ENCODE measurements at regions not wholly inside any gene's neighbourhood (a gene's known extent, or its start where the extent isn't known, plus 50 kb on each side); places are given as distances from the start of the nearest gene placed in this dataset.
A peak's percentile ranks its signal among the peaks of the same experiment; 100 is the strongest.
"Not testable (repeated sequence)": the region's sequence is repeated elsewhere in the genome, so short reads cannot be mapped to it uniquely, and the experiment has no call there.

GRCh38 chr7:66413379-66414114, 208.4 kb downstream of the TPST1 start:
- DNase-seq: peak; percentile 37 to 89 (median 80)

DNA sequence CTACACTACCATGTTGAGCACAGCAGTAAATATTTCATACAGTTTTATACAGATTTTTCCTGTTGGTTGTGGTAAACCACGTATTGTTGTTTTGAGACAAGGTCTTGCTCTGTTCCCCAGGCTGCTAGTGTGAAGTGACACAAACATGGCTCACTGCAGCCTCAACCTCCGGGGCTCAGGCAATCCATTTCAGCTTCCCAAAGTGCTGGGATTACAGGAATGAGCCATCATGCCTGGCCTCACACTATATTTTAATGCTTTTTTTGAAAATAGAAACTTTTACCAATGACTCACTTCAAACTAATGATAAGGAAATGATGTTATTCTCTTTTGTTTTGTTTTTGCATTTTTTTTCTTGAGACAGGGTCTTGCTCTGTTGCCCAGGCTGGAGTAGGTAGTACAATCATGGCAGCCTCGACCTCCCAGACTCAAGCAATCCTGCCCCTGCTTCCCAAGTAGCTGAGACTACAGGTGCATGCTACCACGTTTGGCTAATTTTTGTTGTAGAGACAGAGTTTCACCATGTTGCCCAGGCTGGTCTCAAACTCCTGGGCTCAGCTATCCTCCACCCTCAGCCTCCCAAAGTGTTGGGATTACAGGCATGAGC, 210.6 kb downstream of the TPST1 start:
- no peak for DNase-seq

DNA sequence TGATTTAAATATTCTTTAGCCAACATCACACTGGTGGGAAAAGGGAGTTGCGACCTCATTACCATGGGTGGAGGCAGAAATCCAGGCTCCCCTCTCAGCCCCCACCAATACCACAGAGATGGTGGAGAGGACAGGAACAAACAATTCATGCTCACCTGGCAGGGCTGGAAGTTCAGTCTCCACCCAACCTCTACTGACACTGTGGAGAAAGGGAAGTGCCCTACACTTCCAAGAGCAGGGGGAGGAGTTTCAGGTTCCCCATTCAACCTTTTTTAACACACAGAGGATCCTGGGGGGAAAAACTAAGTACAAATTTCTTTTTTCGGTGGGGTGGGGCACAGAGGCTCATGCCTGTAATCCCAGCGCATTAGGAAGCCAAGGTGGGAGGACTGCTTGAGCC, 210.1 kb upstream of the KCTD7 start:
- no peak for DNase-seq

GRCh38 chr7:66419210-66419609, 209.5 kb upstream of the KCTD7 start:
- DNase-seq: no peak

DNA sequence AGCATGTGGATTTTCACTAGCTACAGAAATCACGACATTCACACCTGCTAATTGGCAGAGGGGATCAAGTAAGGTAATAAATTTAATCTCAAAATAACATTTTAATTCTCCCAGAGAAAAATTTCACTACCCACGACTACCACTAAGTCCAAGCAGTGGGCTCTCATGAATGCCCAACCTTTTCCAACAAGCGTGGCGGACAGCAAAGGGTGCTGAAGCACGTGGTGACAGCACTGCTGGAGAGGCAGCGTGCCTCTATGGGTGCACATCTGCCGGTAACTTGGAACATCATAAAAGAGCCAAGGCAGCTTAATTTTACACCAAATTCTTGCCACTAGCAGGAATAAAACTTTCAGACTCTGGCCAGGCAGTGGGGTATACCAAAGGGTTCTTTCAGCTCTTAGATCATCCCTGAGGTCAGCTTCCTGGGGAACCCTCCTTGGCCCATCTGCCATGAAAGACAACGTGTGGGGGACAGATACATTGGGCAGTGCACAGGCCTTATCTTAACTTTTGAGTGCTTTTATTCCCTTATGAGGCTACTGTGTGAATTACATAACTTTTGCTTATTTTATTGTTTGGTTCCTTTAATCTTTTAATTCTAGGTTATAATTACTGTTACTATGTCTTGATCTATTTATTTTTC, 206.7 kb upstream of the KCTD7 start:
- DNase-seq: no peak

DNA sequence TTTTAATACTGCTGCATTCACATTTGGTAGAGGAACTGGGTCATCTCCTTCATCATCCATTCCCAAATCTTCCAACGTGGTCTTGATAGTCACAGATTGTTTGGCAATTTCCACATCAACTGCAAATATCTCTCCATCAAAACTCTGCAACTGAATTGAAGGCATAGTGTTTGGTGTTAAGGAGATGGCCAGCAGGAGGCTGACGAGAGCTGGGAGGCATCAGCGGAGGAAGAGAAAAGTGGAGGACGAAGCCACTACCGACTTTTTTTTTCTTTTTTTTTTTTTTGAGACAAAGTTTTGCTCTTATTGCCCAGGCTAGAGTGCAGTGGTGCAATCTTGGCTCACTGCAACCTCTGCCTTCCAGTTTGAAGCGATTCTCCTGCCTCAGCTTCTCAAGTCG, 205.0 kb upstream of the KCTD7 start:
- no peak for DNase-seq

GRCh38 chr7:66426332-66426731, 202.3 kb upstream of the KCTD7 start:
- DNase-seq: no peak

DNA sequence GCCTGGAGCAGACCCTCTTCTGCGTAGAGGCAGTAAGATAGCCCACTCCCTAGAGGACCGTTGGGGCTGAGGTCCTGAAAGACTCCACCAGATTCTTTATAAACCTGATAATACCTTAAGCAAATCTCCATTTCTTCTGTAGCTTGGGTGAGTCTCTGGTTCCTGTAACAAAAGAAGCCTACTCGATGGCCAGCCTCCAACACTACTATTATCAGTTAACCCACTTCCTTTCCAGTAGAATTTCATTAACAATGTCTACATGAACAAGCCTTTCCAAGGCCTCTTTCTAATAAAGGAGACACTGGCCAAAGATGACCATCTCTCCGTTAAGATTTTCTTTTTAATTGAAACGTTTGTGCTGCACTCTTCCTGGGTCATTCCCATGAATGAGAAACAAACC, 201.7 kb upstream of the KCTD7 start:
- DNase-seq: no peak

DNA sequence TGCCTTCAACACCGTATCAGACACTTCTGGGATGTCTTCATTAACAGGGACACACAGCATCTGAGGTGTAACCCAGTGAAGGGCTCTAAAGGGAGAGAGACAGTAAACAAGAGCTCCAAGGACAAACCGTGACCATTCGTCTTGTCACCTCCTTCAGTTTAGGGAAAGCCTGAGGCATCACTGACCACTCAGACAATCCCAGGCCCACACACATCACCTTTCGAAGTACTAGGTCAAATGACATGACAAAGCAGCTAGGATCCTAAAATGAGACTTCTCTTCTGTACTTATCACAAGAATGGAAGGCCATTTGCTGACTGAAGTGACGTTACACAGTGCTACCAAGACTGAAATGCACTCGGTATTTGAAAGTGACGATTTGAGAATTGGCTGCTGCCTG, 200.7 kb upstream of the KCTD7 start:
- DNase-seq: no peak

DNA sequence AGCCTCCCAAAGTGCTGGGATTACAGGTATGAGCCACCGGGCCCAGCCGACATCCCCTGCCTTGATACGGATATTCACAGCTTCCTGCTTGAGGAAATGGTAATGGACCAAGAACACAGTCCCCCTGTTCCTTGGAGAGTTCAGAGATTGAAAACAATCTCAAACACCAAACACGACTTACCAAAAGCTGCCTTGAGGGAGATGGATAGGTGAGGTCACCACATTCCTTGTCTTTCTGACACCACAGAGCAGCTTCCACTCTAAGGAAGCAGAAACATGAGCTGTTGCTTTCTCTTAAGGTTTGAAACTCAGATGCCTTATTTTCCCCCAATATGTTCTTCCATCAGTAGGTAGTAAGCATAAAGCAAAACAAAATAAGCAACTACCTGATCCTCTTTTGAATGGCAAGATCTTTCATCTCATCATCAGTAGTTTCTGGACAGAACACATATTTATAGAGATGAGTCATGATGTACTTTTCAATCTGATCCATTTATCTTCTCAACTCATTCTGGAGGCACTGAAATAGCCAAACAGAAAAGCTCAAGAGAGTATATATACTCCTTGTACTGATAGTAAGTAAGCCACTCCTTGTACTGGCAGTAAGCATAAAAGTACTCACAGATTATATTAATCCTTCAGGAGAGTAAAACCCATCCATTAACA, 199.1 kb upstream of the KCTD7 start:
- no peak for DNase-seq

DNA sequence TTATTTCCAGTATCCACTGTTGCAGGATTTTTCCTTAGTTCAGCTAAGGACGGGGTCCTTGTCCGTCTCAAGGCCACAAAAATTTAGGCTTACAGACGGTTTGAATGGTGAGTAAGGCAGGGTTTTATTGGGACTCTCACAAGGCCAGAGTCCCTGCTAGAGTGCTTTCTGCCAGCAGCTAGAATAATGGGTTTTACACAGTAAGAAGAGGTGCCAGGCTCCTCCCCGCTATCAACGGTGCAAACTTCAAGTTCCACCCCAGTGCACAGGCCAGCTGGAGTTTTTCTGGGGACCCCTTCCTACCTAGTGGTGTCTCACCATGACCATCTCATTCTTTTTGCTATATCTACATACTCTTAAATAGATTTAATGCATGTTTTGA, 198.5 kb upstream of the KCTD7 start:
- DNase-seq: no peak

DNA sequence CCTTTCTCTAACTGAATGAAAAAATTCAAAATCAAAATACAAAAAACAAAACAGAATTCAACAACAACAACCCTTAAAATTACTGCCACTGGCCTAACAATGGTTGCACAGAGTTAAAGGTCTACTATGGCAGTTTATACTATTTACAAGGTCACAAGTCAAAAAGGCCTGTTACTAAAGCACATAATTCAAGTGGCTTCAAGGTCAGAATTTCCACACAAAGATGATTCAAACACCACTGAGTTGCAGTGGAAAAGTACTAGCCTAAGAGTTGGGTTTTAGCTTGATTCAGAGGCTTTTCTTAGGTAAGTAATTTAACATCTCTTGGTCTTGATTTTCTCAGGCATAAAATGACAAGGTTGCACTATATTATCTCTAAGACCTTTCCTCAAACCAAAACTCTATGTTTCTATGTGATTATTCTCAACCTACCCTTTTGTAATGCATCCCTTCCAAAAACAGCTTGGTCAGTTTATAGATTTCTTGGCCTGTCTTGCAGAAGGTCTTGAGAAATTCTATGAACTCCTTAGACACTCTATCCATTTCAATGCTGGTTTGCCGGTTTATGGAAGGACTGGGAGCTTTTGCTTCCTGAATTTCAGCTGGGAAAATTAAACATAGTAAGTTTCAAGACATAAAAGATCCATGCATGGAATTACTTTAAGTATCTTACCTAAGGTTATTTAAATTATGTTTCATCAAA, 189.8 kb upstream of the KCTD7 start:
- not testable (repeated sequence) for DNase-seq

- no peak for DNase-seq
These were observed 186.3 kb upstream of the KCTD7 start for GRCh38 chr7:66442385-66442784.

GRCh38 chr7:66443946-66444345, 184.7 kb upstream of the KCTD7 start:
- no peak for DNase-seq

- DNase-seq: not testable (repeated sequence)
These were observed 181.7 kb upstream of the KCTD7 start for GRCh38 chr7:66447007-66447406.

GRCh38 chr7:66450814-66451213, 177.9 kb upstream of the KCTD7 start:
- not testable (repeated sequence) for DNase-seq

DNA sequence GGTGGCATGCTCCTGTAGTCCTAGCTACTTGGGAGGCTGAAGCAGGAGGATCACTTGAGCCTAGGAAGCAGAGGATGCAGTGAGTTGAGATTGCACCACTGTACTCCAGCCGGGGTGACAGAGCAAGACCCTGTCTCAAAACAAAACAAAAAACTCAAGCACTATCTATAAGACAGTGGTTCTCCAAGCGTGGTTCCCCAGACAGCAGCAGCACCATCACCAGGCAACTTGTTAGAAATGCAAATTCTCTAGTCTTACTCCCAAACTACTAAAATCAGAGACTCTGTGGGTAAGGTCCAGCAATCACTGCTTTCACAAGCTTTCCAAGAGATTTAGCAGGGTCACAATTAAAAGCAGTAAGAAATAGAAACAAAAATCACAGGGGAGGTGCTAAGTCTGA, 177.0 kb upstream of the KCTD7 start:
- DNase-seq: not testable (repeated sequence)

GRCh38 chr7:66452165-66452564, 176.5 kb upstream of the KCTD7 start:
- no peak for DNase-seq

GRCh38 chr7:66453340-66453739, 175.3 kb upstream of the KCTD7 start:
- DNase-seq: no peak

DNA sequence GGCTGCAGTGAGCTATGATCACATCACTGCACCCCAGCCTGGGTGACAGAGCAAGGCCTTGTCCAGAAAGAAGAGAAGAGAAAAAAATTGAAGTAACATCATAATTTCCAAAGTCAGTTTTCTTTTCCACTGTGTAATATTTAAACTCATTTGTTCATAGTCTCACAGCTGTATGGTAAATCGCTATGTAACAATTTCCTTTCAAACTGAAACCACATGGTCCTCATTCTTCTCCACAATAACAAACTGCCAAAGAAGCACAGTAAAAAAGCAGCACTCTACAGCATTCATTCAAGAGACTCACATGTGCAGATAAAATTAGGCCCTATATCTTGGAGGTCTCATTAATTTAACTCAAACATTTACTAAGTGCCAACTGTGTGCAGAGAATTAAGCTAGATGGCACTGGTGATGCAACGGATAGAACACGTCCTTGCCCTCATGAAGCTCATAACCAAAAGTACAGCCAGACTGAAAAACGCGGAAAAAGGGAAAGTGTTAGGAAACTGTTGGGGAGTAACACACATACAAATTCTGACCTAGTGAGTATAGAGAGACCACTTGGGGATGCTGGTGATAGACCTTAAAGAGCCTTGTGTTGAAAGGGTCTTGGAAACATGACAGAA, 174.0 kb upstream of the KCTD7 start:
- DNase-seq: no peak

- not testable (repeated sequence) for DNase-seq
These were observed 173.2 kb upstream of the KCTD7 start for GRCh38 chr7:66455432-66455831.

GRCh38 chr7:66456431-66456830, 172.2 kb upstream of the KCTD7 start:
- DNase-seq: not testable (repeated sequence)

Measured in C1 segment of cervical spinal cord (tissue), 14 donors.